GM19023 (cell line): ENCODE measurements at regions not wholly inside any gene's neighbourhood (a gene's known extent, or its start where the extent isn't known, plus 50 kb on each side); places are given as distances from the start of the nearest gene placed in this dataset.
"Not testable (repeated sequence)": the region's sequence is repeated elsewhere in the genome, so short reads cannot be mapped to it uniquely, and the experiment has no call there.

Experiments
- ATAC-seq: cut with Tn5 transposase; IDR thresholded peaks from one replicate; pipeline ENCODE4 v1.9.1; 2021; ENCODE audit warnings: mild to moderate bottlenecking, moderate library complexity; ENCODE audit not compliant: unreplicated experiment

GRCh38 chr3:80007522-80007921, 239.7 kb upstream of the ROBO1 start:
- ATAC-seq: no peak

DNA sequence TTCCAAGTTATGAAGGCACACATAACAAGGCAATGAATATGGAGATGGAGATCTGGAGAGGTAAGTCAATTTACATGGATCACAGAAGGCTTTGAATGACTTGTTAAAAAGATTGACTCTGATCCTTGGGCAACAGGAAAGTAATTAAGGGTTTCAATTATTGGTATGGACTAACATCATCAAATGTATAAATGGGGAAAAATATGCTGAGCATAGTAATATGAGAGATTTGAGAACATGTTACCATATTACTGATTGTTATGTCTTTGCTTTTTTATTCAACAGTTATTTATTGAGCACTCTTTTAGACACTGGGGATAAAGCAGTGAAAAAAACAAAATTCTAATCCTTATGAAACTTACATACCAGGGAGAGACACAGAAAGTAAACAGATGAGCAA, 238.5 kb upstream of the ROBO1 start:
- no peak for ATAC-seq

- no peak for ATAC-seq
Observed at GRCh38 chr3:80000022-80000421, 232.2 kb upstream of the ROBO1 start.

DNA sequence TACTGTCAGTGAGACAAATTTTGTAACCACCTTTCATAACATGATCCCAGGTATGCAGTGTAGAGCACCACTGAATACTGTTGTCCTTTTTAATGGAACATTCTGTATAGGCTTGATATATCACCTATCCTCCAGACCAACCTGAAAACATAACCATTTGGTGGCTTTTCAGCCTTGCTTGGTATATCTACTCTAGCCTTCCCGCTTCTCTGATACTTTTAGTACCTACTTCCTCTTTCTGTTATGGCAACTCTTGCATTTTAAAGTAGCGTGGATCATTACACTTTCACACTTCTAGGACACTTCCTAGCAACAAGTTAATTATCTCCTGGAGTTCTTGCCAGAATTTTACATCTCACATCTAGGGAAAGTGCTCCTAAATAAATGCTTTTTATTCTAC, 226.6 kb upstream of the ROBO1 start:
- no peak for ATAC-seq

- ATAC-seq: no peak
Observed at GRCh38 chr3:79986338-79986737, 218.5 kb upstream of the ROBO1 start.

DNA sequence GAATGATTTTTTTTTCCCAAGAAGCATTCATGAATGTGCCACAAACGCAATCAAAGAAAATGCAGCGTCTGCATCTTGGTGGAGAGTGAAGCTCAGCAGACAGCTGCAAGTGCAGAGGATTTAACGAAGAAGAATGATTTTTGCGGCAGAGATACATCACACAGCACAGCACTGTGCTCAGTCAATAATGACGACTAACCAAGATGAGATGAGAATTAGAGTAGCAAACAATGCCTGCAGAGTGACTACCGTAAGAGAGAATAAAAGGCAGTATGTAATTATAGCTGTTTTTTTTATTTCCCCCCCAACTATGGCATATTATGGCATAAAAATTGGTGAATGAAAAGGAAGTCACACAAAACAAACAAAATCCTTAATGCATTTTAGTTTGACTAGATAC, 218.0 kb upstream of the ROBO1 start:
- no peak for ATAC-seq

DNA sequence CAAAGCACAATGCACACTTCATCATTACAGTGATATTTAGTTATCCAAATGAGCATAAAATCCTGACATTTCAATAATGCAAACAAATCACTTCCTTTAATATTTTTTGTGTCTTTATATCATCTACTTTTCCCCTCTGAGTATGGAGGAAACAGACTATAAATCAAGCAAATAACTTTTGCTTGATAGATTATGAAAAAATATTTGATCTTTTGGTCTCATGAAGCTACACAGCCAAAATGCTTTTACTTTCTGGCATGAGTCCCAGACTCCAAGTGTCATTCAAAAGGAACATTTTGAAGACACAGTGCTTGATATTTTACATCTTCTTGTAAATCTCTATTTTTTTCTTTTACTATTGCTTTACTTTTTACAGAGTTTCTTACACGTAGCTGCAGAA, 215.3 kb upstream of the ROBO1 start:
- ATAC-seq: no peak

- no peak for ATAC-seq
Observed at GRCh38 chr3:79979990-79980389, 212.2 kb upstream of the ROBO1 start.

- ATAC-seq: no peak
Observed at GRCh38 chr3:79976466-79976865, 208.7 kb upstream of the ROBO1 start.

DNA sequence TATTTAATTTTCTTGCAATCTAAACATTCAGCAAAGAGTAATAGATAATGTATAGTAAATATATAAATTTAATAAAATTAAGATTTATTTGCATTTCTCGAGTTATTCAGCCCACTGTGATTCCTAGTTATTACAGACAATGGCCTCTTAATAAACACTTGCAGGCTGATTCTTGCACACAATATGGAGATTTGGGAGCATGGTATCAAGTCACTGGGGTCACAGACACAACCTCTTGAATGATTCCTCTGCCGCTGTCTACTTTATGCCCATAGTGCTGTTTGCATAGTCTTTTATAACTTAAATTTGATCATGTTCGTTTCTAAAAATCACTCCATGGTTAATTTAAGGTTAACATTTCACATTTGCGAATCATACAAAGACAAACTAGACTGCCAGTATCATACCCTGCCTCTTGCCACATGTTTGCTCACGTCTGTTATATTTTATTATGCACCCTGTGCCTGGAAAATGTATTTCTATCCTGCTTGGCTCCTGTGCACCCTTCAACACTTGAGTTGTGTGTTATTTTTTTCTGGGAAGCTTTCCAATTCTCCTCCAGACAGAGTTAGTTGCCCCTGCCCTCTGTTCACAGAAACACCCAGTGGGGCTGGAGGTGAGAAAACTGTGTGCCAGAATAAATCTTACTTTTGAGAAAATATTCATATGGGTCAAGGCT, 206.3 kb upstream of the ROBO1 start:
- ATAC-seq: no peak

DNA sequence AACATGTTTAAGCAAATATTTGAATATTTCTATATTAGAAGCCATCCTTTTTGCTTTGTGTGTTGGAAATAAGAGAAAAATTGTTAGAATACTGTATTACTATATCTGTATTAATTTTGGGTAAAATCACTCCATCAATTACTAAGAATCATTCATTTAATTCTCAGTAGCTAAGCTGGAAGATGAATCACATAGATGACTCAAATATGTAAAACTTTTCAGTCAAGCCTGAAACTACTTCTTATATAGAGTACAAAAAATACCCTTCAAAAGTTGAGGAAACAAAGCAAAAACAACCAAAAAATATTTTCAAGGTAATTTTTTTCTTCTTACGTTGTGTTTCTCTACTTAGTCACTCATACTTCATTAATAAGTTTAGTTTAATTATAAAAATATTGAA, 205.7 kb upstream of the ROBO1 start:
- ATAC-seq: no peak

GRCh38 chr3:79968418-79968817, 200.6 kb upstream of the ROBO1 start:
- no peak for ATAC-seq

GRCh38 chr3:79960594-79960993, 192.8 kb upstream of the ROBO1 start:
- ATAC-seq: no peak

- ATAC-seq: no peak
Observed at GRCh38 chr3:79957066-79957465, 189.3 kb upstream of the ROBO1 start.

DNA sequence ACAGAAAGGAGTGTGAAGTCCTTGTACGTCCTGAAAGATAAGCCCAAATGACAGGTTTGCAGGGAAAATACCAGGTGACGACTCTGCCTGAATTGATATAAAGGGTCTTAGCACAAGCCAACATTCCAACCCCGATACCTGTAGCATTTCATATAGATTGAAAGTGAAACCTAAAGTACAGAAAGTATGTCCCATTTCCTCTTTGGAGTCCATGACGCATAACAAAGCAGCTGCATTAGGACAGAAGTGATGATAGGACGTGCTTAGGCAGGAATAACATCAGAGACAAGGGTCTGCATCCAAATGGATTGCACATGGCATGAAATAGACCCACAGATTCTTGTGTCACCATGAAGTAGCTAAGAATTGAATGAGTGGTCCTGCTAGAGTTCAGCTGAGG, 187.0 kb upstream of the ROBO1 start:
- no peak for ATAC-seq

DNA sequence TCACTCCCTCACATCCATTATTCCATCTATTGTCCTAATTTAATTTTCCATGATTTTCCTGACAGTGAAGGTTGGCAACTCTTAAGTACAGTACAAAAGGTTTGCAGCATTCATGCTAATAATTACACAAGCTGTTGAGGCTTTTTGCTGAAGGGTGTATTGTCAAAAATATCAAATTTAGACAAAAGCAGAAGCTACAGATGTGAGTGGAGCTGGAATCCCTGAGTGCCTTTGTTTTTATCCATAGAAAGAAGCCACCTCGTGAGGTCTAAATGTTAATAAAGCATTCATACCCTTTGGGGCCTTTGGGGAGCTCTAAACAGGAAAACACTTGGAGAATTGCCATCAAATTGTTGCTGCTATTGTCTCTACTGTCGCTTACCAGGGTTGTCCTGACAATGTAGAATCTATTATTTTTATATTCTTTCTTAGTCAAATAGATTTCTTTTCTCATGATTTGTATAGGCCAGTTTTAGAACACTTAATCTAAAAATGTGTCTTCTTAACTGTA, 185.8 kb upstream of the ROBO1 start:
- ATAC-seq: no peak

GRCh38 chr3:79951426-79951825, 183.6 kb upstream of the ROBO1 start:
- not testable (repeated sequence) for ATAC-seq

GRCh38 chr3:79947957-79948356, 180.2 kb upstream of the ROBO1 start:
- ATAC-seq: no peak

DNA sequence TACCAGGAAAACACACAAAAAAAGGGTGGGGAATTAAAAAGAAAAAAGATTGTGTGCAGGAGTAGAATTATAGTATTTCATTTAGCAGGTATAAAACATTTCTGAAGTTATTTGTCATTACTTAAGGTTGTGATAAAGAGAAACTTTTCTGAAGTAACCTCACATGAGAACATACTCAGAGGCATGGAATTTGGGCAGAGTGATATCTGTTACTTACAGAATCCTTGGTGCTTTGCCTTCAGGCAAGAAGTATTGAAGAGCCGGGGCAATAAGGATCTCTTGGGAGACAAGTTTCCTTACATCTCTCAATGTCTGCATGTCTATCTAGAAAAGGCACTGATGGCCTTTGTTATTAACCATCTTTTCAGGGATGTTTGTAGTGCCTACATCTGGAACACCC, 179.7 kb upstream of the ROBO1 start:
- no peak for ATAC-seq

DNA sequence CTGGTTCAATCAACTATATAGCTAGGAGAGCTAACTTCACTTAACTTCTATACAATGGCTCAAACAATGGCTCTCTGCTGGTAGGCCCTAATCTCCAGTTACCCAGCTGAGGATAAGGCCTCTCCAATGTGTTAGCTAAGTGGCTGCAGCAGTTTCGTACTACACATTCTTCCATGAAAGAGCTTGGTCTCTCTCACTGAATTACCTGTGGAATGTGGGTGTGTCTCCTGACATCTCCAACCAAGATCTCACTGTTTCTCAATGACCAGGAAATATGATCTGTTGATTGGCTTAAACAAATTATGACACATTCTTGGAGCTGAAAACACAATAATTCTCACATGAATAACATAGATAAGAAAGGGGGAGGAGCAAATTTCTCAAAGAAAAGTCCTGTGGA, 169.8 kb upstream of the ROBO1 start:
- no peak for ATAC-seq

GRCh38 chr3:79930196-79930595, 162.4 kb upstream of the ROBO1 start:
- ATAC-seq: no peak

DNA sequence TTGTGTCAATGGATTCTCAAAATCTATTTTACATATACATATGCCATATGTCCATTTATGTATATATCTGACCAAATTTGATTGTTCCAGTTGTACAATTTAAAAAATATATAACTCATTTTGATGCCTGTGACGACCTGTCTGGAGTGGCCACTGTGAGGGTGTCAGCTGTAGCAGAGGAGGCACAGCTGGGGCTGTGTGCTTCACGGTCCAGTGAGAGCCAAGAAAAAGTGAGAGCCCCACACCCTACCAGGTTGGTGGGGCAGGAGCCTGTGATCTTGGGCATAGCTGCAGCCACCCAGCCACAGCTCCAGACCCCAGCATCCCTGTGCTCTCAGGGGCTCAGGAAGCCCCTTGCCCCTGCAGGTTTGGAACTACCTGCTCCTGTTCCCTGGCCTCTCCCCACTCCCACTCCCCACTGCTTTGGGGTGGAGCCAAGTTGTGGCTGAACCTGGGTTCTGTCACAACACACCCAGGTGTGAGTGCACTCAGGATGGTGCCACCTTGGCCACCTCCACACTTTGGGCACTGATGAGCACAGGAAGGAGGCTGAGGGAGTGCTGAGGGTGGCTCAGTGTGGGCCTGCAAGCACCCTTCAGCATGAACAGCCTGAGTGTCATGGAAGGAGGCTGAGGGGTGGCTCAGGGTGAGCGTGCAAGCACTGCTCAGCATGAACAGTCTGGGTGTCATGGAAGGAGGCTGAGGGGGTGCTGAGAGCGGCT, 161.1 kb upstream of the ROBO1 start:
- no peak for ATAC-seq

DNA sequence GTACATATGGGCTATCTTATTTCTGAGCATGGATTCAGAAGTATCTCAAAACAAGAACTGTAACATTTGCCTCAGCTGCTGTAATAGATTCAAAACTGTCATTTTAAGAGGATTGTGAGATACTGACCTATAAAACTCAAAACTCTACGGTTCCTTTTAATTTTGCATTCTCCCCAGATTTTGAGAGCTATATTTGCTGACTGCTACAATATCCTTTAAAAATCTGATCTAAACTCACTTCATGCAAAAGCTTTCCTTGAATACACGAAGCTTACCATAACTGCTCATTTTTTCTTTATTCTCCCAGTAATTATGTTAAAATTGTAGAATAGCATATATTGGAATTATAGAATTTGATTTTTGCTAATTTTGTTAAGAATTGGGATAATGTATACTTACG, 158.7 kb upstream of the ROBO1 start:
- ATAC-seq: no peak
